WERI-Rb-1 (cell line): ENCODE measurements at regions not wholly inside any gene's neighbourhood (a gene's known extent, or its start where the extent isn't known, plus 50 kb on each side); places are given as distances from the start of the nearest gene placed in this dataset.

Experiments
- DNase-seq: peaks from one replicate; pipeline ENCODE4 v3.0.0-alpha.2; 2020
- H3K27ac ChIP-seq: fragments of 250-450 bp; sonication (Bioruptor Pico); 2 replicates; pipeline ENCODE4 v1.5.1; 2020; ENCODE audit warnings: mild to moderate bottlenecking, moderate library complexity
- H3K27me3 ChIP-seq: fragments of 250-450 bp; sonication (Bioruptor Pico); 2 replicates; pipeline ENCODE4 v1.5.1; 2021; ENCODE audit warnings: mild to moderate bottlenecking, low read depth, moderate library complexity; ENCODE audit not compliant: insufficient read depth, severe bottlenecking
- H3K36me3 ChIP-seq: fragments of 250-450 bp; sonication (Bioruptor Pico); 2 replicates; pipeline ENCODE4 v1.5.1; 2020; ENCODE audit warnings: mild to moderate bottlenecking, moderate library complexity
- H3K4me3 ChIP-seq: 2 replicates; pipeline ENCODE4 v1.5.1; 2011; ENCODE audit warnings: low read depth, mild to moderate bottlenecking, control low read depth, low read length
- H3K9me3 ChIP-seq: fragments of 250-450 bp; sonication (Bioruptor Pico); 2 replicates; pipeline ENCODE4 v1.5.1; 2021; ENCODE audit warnings: mild to moderate bottlenecking, moderate library complexity; ENCODE audit not compliant: severe bottlenecking
- TF ChIP-seq, protein P1 (sequence below): IDR thresholded peaks from 2 replicates; pipeline ENCODE4 v1.5.1; 2011; ENCODE audit warnings: low read depth, mild to moderate bottlenecking, control low read depth, inconsistent platforms, low read length

DNA sequence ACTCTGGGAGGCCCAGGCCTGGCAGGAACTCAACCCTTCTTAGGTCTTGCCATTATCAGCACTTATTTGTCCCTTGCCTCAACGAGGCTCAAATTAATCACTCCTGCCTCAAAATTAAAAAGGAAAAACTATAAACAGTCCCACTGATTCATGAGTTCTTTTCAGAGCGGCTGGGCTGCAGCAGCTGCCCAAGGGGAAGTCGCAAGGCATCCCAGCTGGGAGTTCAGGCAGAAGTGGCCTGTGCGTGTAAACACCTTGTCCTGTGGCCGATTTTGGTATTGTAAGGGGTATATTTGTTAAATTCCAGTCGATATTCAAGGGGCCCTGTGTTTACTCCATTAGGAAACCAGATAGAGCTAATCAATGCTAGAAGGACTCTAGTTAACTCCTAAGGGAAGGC, 213.9 kb upstream of the CADM1 start:
- Histone ChIP-seq H3K9me3 (no peaks in the 10 kb centered on the region), H3K27me3 (no peaks in the 10 kb centered on the region), H3K4me3 (no peak overlapping the region), H3K36me3 (no peaks in the 10 kb centered on the region), H3K27ac (no peak overlapping the region)
- DNase-seq = no peak
- TF ChIP-seq, protein P1, sequence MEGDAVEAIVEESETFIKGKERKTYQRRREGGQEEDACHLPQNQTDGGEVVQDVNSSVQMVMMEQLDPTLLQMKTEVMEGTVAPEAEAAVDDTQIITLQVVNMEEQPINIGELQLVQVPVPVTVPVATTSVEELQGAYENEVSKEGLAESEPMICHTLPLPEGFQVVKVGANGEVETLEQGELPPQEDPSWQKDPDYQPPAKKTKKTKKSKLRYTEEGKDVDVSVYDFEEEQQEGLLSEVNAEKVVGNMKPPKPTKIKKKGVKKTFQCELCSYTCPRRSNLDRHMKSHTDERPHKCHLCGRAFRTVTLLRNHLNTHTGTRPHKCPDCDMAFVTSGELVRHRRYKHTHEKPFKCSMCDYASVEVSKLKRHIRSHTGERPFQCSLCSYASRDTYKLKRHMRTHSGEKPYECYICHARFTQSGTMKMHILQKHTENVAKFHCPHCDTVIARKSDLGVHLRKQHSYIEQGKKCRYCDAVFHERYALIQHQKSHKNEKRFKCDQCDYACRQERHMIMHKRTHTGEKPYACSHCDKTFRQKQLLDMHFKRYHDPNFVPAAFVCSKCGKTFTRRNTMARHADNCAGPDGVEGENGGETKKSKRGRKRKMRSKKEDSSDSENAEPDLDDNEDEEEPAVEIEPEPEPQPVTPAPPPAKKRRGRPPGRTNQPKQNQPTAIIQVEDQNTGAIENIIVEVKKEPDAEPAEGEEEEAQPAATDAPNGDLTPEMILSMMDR = no peak

DNA sequence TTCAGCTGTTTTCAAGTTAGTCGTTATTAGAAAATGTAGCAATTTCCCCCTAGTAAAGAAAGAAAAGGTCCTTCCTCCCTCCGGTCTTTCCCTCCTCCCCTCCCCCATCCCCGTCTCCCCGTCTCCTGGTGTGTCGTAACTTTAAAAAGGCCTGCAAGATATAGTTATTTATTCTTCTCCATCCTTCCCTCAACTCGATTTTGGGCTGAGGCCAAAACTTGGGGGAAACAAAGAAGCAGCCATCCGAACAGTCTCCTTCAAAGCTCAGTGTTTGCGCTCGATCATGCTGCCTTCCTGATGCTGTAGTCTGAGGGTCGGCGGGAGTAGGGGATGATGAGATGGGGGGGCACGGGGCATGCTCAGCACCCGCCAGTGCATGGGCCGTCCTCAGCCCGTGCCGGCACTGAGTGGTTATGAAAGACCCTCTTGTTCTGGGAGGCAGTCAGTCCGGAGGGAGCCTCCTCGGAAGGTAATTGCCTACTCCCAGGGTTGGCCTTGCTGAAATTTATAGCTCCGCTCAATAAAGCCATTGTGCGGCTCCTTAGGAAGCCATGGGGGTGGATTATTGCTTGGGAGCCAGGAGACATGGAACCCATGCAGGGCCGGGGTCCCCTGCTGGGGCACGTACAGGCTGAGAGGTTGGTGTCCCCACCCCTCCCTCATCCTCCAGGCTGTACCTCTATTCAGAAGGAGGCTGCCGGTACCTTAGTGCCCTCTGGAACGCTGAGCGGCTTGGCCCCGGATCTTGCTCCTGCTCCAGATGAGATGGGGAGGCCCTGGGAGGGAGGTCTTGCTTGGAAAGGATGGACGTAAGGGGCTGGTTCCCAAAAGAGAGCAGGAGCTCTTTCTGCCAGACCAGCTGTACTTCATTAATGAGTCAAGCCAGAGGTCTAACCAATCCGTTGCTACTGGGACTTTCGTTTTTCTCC, 212.7 kb upstream of the CADM1 start:
- TF ChIP-seq, protein P1 = no peak
- Histone ChIP-seq H3K27ac (no peak overlapping the region), H3K4me3 (no peak overlapping the region), H3K36me3 (no peaks in the 10 kb centered on the region), H3K9me3 (no peaks in the 10 kb centered on the region), H3K27me3 (no peaks in the 10 kb centered on the region)
- no peak for DNase-seq

DNA sequence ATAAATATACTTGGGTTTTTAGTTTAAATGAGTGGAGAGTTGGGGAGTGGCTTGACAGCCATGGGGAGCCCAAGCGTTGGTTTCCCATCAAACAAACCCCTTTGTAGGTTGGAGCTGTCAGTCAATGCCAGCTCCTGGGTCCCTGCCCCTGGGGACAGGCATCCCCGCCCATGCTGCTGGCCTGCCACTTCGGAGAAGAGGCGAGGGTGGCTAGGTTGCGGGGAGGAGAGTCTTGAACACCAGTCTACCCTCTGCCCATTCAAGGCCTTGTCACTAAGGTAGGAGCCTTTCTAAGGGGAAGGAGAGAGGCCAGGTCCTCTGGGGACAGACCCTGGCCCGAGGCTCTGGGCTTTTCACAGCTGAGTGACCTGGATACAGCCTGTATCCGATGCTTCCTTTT, 211.9 kb upstream of the CADM1 start:
- Histone ChIP-seq H3K9me3 (no peaks in the 10 kb centered on the region), H3K36me3 (no peaks in the 10 kb centered on the region), H3K27me3 (no peaks in the 10 kb centered on the region), H3K4me3 (no peak overlapping the region), H3K27ac (no peak overlapping the region)
- no peak for DNase-seq
- TF ChIP-seq, protein P1 = no peak

DNA sequence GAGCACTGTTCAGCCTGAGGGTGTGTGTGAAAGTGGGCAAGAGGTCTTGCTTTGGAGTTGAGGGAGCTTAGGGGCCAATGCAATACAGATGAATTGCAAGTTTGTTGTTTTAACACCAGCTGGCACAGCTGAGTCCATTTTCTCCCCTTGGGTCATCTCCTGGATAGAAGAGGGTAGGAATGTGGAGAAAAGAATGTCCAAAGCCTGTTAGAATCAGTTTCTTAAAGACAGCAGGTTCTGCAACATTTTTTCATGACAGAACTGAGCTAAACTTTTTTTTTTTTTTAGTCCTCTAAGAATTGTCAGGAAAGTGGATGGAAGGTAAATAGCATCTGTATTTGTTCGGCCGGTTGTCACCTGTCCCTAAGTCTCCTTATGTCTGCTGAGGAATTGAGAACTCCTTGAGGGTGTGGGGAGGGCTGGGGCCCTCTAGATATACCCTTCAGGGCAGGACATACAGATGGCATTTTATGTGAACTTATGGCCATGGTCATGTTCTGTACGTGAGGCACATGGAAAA, 211.1 kb upstream of the CADM1 start:
- TF ChIP-seq, protein P1 = no peak
- Histone ChIP-seq H3K27ac (no peak overlapping the region), H3K27me3 (no peaks in the 10 kb centered on the region), H3K36me3 (no peaks in the 10 kb centered on the region), H3K9me3 (no peaks in the 10 kb centered on the region), H3K4me3 (no peak overlapping the region)
- DNase-seq = no peak

DNA sequence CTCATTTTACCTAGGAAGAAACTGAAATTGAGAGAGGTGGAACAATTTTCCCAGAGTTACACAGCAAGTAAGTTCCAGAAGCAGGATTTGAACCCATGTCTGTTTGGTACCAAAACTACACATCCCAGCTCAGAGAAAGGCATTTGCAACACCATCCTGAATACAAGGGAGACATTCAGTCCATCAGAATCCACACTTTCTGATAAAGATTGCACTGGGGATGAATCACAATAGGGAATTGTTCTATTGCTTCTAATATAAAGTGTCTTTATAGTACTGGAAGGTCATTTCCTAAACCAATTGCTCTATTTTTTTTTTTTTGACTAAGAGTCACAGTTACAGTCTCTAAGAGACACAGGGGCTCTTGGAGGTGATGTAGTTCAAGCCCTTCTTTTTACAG, 208.1 kb upstream of the CADM1 start:
- DNase-seq = no peak
- H3K27me3 ChIP-seq = no peaks in the 10 kb centered on the region
- H3K9me3 ChIP-seq = no peaks in the 10 kb centered on the region
- no peak overlapping the region for H3K27ac ChIP-seq
- no peaks in the 10 kb centered on the region for H3K36me3 ChIP-seq
- H3K4me3 ChIP-seq = no peak overlapping the region
- TF ChIP-seq, protein P1 = no peak
